ENCODE measurements at regions not wholly inside any gene's neighbourhood (a gene's known extent, or its start where the extent isn't known, plus 50 kb on each side); places are given as distances from the start of the nearest gene placed in this dataset.

- TF ChIP-seq CTCF (conservative IDR thresholded peaks at IDR 0.05; ENCODE audit: control insufficient read depth, insufficient read depth, low read depth, low read length): no peak
- H3K4me3 ChIP-seq (ENCODE audit: control insufficient read depth, low read depth, low read length): no peak overlapping the region
- no peak for DNase-seq (ENCODE audit: low read depth)
Observed at GRCh38 chr4:184575306-184575705, 73.9 kb downstream of the CASP3 start.

GRCh38 chr4:184574861-184575260 lies 74.4 kb downstream of the CASP3 start:
- DNase-seq (ENCODE audit: low read depth): no peak
- no peak overlapping the region for H3K4me3 ChIP-seq (ENCODE audit: control insufficient read depth, low read depth, low read length)
- no peak for TF ChIP-seq CTCF (conservative IDR thresholded peaks at IDR 0.05; ENCODE audit: control insufficient read depth, insufficient read depth, low read depth, low read length)

GRCh38 chr4:184573701-184574100 lies 75.5 kb downstream of the CASP3 start:
- H3K4me3 ChIP-seq (ENCODE audit: control insufficient read depth, low read depth, low read length): no peak overlapping the region
- TF ChIP-seq CTCF (conservative IDR thresholded peaks at IDR 0.05; ENCODE audit: control insufficient read depth, insufficient read depth, low read depth, low read length): no peak
- no peak for DNase-seq (ENCODE audit: low read depth)

GRCh38 chr4:184568770-184569169 lies 80.5 kb downstream of the CASP3 start:
- TF ChIP-seq CTCF (conservative IDR thresholded peaks at IDR 0.05; ENCODE audit: control insufficient read depth, insufficient read depth, low read depth, low read length): no peak
- DNase-seq (ENCODE audit: low read depth): no peak
- no peak overlapping the region for H3K4me3 ChIP-seq (ENCODE audit: control insufficient read depth, low read depth, low read length)

- no peak for DNase-seq (ENCODE audit: low read depth)
- no peak for TF ChIP-seq CTCF (conservative IDR thresholded peaks at IDR 0.05; ENCODE audit: control insufficient read depth, insufficient read depth, low read depth, low read length)
- H3K4me3 ChIP-seq (ENCODE audit: control insufficient read depth, low read depth, low read length): no peak overlapping the region
Observed at GRCh38 chr4:184563621-184564020, 85.6 kb downstream of the CASP3 start.

- no peak for DNase-seq (ENCODE audit: low read depth)
- no peak for TF ChIP-seq CTCF (conservative IDR thresholded peaks at IDR 0.05; ENCODE audit: control insufficient read depth, insufficient read depth, low read depth, low read length)
- H3K4me3 ChIP-seq (ENCODE audit: control insufficient read depth, low read depth, low read length): no peak overlapping the region
Observed at GRCh38 chr4:184558996-184559395, 84.6 kb upstream of the IRF2 start.

- DNase-seq (ENCODE audit: low read depth): no peak
- no peak overlapping the region for H3K4me3 ChIP-seq (ENCODE audit: control insufficient read depth, low read depth, low read length)
- no peak for TF ChIP-seq CTCF (conservative IDR thresholded peaks at IDR 0.05; ENCODE audit: control insufficient read depth, insufficient read depth, low read depth, low read length)
Observed at GRCh38 chr4:184553891-184554290, 79.5 kb upstream of the IRF2 start.

All from fibroblast of mammary gland (primary cell).